Left renal cortex interstitium (tissue), 4 donors: ENCODE measurements at regions not wholly inside any gene's neighbourhood (a gene's known extent, or its start where the extent isn't known, plus 50 kb on each side); places are given as distances from the start of the nearest gene placed in this dataset.
"Not testable (repeated sequence)": the region's sequence is repeated elsewhere in the genome, so short reads cannot be mapped to it uniquely, and the experiment has no call there.

Experiments
- DNase-seq, 4 donors: peaks; one replicate each; pipeline ENCODE4 v3.0.0-alpha.2; 2013; ENCODE audit warnings: low read depth in 4 of 4, low spot score in 2 of 4, missing footprints in 1 of 4

- no peak for DNase-seq
Measured at GRCh38 chr6:122207061-122207460, 192.4 kb upstream of the HSF2 start.

GRCh38 chr6:122207794-122208193, 191.7 kb upstream of the HSF2 start:
- no peak for DNase-seq

GRCh38 chr6:122214605-122215318, 184.7 kb upstream of the HSF2 start:
- DNase-seq, result no peak

- no peak for DNase-seq
Measured at GRCh38 chr6:122220254-122220653, 179.2 kb upstream of the HSF2 start.

- DNase-seq, result no peak
Measured at GRCh38 chr6:122222761-122223160, 176.7 kb upstream of the HSF2 start.

- no peak for DNase-seq
Measured at GRCh38 chr6:122223251-122223650, 176.2 kb upstream of the HSF2 start.

GRCh38 chr6:122238861-122239260, 160.6 kb upstream of the HSF2 start:
- no peak for DNase-seq

GRCh38 chr6:122246906-122247658, 152.4 kb upstream of the HSF2 start:
- DNase-seq, result no peak

- DNase-seq, result no peak
Measured at GRCh38 chr6:122248001-122248669, 151.3 kb upstream of the HSF2 start.

GRCh38 chr6:122248844-122249243, 150.6 kb upstream of the HSF2 start:
- DNase-seq, result no peak

- no peak for DNase-seq
Measured at GRCh38 chr6:122258839-122259238, 140.6 kb upstream of the HSF2 start.

- DNase-seq, result no peak
Measured at GRCh38 chr6:122264557-122264956, 134.9 kb upstream of the HSF2 start.

GRCh38 chr6:122265755-122266154, 133.7 kb upstream of the HSF2 start:
- no peak for DNase-seq

- no peak for DNase-seq
Measured at GRCh38 chr6:122268394-122268793, 131.1 kb upstream of the HSF2 start.

- no peak for DNase-seq
Measured at GRCh38 chr6:122276637-122277036, 122.8 kb upstream of the HSF2 start.

- not testable (repeated sequence) for DNase-seq
Measured at GRCh38 chr6:122280105-122281021, 119.1 kb upstream of the HSF2 start.

- no peak for DNase-seq
Measured at GRCh38 chr6:122283884-122284283, 115.6 kb upstream of the HSF2 start.

GRCh38 chr6:122284848-122285247, 114.6 kb upstream of the HSF2 start:
- DNase-seq, result no peak

- no peak for DNase-seq
Measured at GRCh38 chr6:122285292-122285913, 114.0 kb upstream of the HSF2 start.

- no peak for DNase-seq
Measured at GRCh38 chr6:122286512-122286911, 112.9 kb upstream of the HSF2 start.
